H1 (cell line): ENCODE measurements at regions not wholly inside any gene's neighbourhood (a gene's known extent, or its start where the extent isn't known, plus 50 kb on each side); places are given as distances from the start of the nearest gene placed in this dataset.

Experiments used
- CTCF ChIA-PET: fragments of 300-600 bp; sonication (Branson Sonifier 250); formaldehyde crosslinking; loops from one replicate; lab custom pipeline; 2021; ENCODE audit not compliant: partially characterized antibody; lab: Charles Lee
- POLR2A ChIA-PET: fragments of 300-600 bp; sonication (Branson Sonifier 250); formaldehyde crosslinking; loops from one replicate; lab custom pipeline; 2021; ENCODE audit warnings: inconsistent platforms; ENCODE audit not compliant: partially characterized antibody; lab: Charles Lee
- DNase-seq, 2 experiments: peaks; one replicate each; pipeline versions ENCODE4 v3.0.0 to v3.0.0-alpha.2; 2010 to 2022; ENCODE audit warnings: low spot score in 2 of 2, low read depth in 1 of 2, mixed read lengths in 1 of 2
- FAIRE-seq: peaks from 2 replicates; lab custom pipeline; 2011; peaks lifted over from hg19 to GRCh38; lab: Jason Lieb, UNC
- H2AFZ ChIP-seq: 2 replicates; pipeline ENCODE4 v1.8.1; 2012; ENCODE audit warnings: low read length, inconsistent platforms
- H2AK5ac ChIP-seq: 2 replicates; pipeline ENCODE4 v1.6.1; 2013; ENCODE audit warnings: low read depth, low read length
- H2BK120ac ChIP-seq: replicated peaks from 2 replicates; pipeline ENCODE3; 2013; ENCODE audit warnings: low read depth, low read length, inconsistent platforms
- H2BK12ac ChIP-seq: 2 replicates; pipeline ENCODE4 v1.6.1; 2013; ENCODE audit warnings: low read depth, low read length
- H2BK15ac ChIP-seq: 2 replicates; pipeline ENCODE4 v1.6.1; 2013; ENCODE audit warnings: low read length
- H2BK20ac ChIP-seq: 2 replicates; pipeline ENCODE4 v1.6.1; 2013; ENCODE audit warnings: low read length
- H2BK5ac ChIP-seq: 2 replicates; pipeline ENCODE4 v1.6.1; 2013; ENCODE audit warnings: low read depth, low read length
- H3K14ac ChIP-seq: 2 replicates; pipeline ENCODE4 v1.6.1; 2013; ENCODE audit warnings: inconsistent platforms; ENCODE audit not compliant: insufficient read length
- H3K18ac ChIP-seq: 2 replicates; pipeline ENCODE4 v1.6.1; 2013; ENCODE audit warnings: low read length; ENCODE audit errors: extremely low read depth
- H3K23ac ChIP-seq: 2 replicates; pipeline ENCODE4 v1.6.1; 2013; ENCODE audit warnings: inconsistent platforms; ENCODE audit not compliant: insufficient read length
- H3K23me2 ChIP-seq: 2 replicates; pipeline ENCODE4 v1.6.1; 2013; ENCODE audit warnings: low read depth, low read length
- H3K27ac ChIP-seq: 2 replicates; pipeline ENCODE4 v1.6.1; 2011; ENCODE audit warnings: low read depth, low read length, inconsistent platforms
- H3K27me3 ChIP-seq, 4 experiments: replicated peaks in 1 of 4; 1 replicate in 1 of 4; 2 replicates in 3 of 4; pipeline versions ENCODE4 v1.6.1 to v1.8.1; 2011 to 2013; ENCODE audit warnings: low read length in 3 of 4, mild to moderate bottlenecking in 3 of 4, inconsistent platforms in 2 of 4, mixed read lengths in 2 of 4, moderate library complexity in 1 of 4; ENCODE audit not compliant: control insufficient read depth in 3 of 4, insufficient read depth in 3 of 4; ENCODE audit errors: extremely low read depth in 1 of 4
- H3K36me3 ChIP-seq, 4 experiments: 2 replicates each; pipeline versions ENCODE4 v1.6.1 to v1.8.1; 2011 to 2013; ENCODE audit warnings: mild to moderate bottlenecking in 4 of 4, low read length in 3 of 4, moderate library complexity in 2 of 4, control low read depth in 1 of 4, inconsistent platforms in 1 of 4; ENCODE audit not compliant: insufficient read depth in 4 of 4, control insufficient read depth in 2 of 4
- H3K4ac ChIP-seq: replicated peaks from 2 replicates; pipeline ENCODE3; 2013; ENCODE audit warnings: low read length, low read depth, mixed read lengths, inconsistent platforms; ENCODE audit not compliant: insufficient read length
- H3K4me1 ChIP-seq, 4 experiments: replicated peaks in 1 of 4; 1 replicate in 1 of 4; 2 replicates in 3 of 4; pipeline versions ENCODE4 v1.6.1 to v1.8.1; 2011 to 2013; ENCODE audit warnings: low read length in 3 of 4, inconsistent platforms in 2 of 4, mixed read lengths in 1 of 4; ENCODE audit not compliant: insufficient read depth in 4 of 4, control insufficient read depth in 3 of 4
- H3K4me2 ChIP-seq, 2 experiments: 2 replicates each; pipeline versions ENCODE4 v1.6.1 to v1.8.1; 2011 to 2013; ENCODE audit warnings: low read depth in 2 of 2, low read length in 2 of 2, control low read depth in 1 of 2, inconsistent platforms in 1 of 2, mild to moderate bottlenecking in 1 of 2; ENCODE audit not compliant: insufficient read depth in 1 of 2
- H3K4me3 ChIP-seq, 4 experiments: fragments of 200-600, 300-600 bp in 1 of 4; sonication (generic), shearing (Covaris generic), sonication (Bioruptor Twin) in 1 of 4; 2 replicates each; pipeline versions ENCODE4 v1.5.1 to v1.8.1; 2011 to 2016; ENCODE audit warnings: low read length in 4 of 4, low read depth in 3 of 4, control low read depth in 2 of 4, inconsistent platforms in 2 of 4, mild to moderate bottlenecking in 2 of 4, mixed read lengths in 1 of 4, moderate library complexity in 1 of 4; ENCODE audit not compliant: insufficient read depth in 2 of 4; ENCODE audit errors: extremely low read depth in 1 of 4
- H3K56ac ChIP-seq: replicated peaks from 2 replicates; pipeline ENCODE3; 2013; ENCODE audit warnings: low read depth, mild to moderate bottlenecking, mixed read lengths, low read length, inconsistent platforms; ENCODE audit not compliant: insufficient read length
- H3K79me1 ChIP-seq: 2 replicates; pipeline ENCODE4 v1.6.1; 2013; ENCODE audit warnings: low read depth, low read length, control low read depth
- H3K79me2 ChIP-seq, 2 experiments: 2 replicates each; pipeline versions ENCODE4 v1.6.1 to v1.8.1; 2012 to 2013; ENCODE audit warnings: low read length in 2 of 2, mild to moderate bottlenecking in 2 of 2, inconsistent platforms in 1 of 2; ENCODE audit not compliant: insufficient read depth in 2 of 2, control insufficient read depth in 1 of 2
- H3K9ac ChIP-seq, 4 experiments: replicated peaks in 1 of 4; 1 replicate in 1 of 4; 2 replicates in 3 of 4; pipeline versions ENCODE4 v1.6.1 to v1.8.1; 2011 to 2013; ENCODE audit warnings: low read depth in 3 of 4, low read length in 3 of 4, control low read depth in 2 of 4, mild to moderate bottlenecking in 2 of 4, moderate library complexity in 2 of 4, inconsistent platforms in 1 of 4; ENCODE audit errors: extremely low read depth in 1 of 4
- H3K9me3 ChIP-seq, 2 experiments: 2 replicates each; pipeline versions ENCODE4 v1.6.1 to v1.8.1; 2012 to 2013; ENCODE audit warnings: mild to moderate bottlenecking in 2 of 2, moderate library complexity in 2 of 2, control low read depth in 1 of 2, inconsistent platforms in 1 of 2, low read depth in 1 of 2, low read length in 1 of 2, mixed read lengths in 1 of 2; ENCODE audit not compliant: insufficient read depth in 2 of 2
- H4K20me1 ChIP-seq, 2 experiments: replicated peaks in 1 of 2; 2 replicates each; pipeline versions ENCODE3 to v1.8.1; 2011 to 2013; ENCODE audit warnings: inconsistent platforms in 2 of 2, low read length in 2 of 2, mild to moderate bottlenecking in 1 of 2; ENCODE audit not compliant: insufficient read depth in 2 of 2, control insufficient read depth in 1 of 2
- H4K5ac ChIP-seq: 2 replicates; pipeline ENCODE4 v1.6.1; 2013; ENCODE audit warnings: low read length, low read depth, mixed read lengths, inconsistent platforms; ENCODE audit not compliant: insufficient read length
- H4K8ac ChIP-seq: 2 replicates; pipeline ENCODE4 v1.8.0; 2013; ENCODE audit warnings: mild to moderate bottlenecking, moderate library complexity, low read length, inconsistent platforms; ENCODE audit not compliant: insufficient read depth; ENCODE audit errors: extremely low read depth
- H4K91ac ChIP-seq: replicated peaks from 2 replicates; pipeline ENCODE3; 2013; ENCODE audit warnings: low read length, mixed read lengths, inconsistent platforms; ENCODE audit not compliant: insufficient read length
- POLR2A ChIP-seq, 2 experiments: IDR thresholded peaks; 1 replicate in 1 of 2; 2 replicates in 1 of 2; pipeline ENCODE4 v1.6.1; 2011; ENCODE audit warnings: low read depth in 2 of 2, low read length in 2 of 2, mild to moderate bottlenecking in 2 of 2; ENCODE audit errors: control extremely low read depth in 1 of 2
- WGBS, 2 experiments: shearing (Covaris generic) in 1 of 2; methylation state at CpG; one replicate each; pipeline versions ENCODE4 v1.1.6 to v1.1.7; 2013 to 2015; ENCODE audit warnings: low lambda C conversion rate in 2 of 2, mixed read lengths in 2 of 2, inconsistent platforms in 1 of 2, low coverage in 1 of 2, missing lambda C conversion rate in 1 of 2; ENCODE audit not compliant: insufficient replicate concordance in 2 of 2, insufficient coverage in 1 of 2, insufficient read length in 1 of 2; ENCODE audit errors: extremely low coverage in 1 of 2, missing lambda C conversion rate in 1 of 2; 5-methylcytosine and 5-hydroxymethylcytosine counted together

DNA sequence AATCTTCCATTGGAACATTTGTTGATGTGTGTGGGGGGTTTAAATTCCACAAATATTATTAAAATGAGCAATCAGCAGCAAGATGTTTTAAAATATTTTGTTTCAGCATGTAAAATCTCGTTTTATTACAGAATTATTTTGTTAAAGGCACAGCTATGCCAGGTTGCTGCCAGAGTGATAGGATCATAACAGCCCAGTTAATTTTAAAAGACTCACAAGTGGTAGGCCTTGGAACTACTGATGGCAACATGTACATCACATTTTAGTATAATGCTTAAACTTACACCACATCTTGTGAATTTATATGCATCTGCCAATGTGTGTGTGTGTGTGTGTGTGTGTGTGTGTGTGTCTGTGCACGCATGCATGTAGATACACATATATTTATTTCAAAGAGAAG, 97.8 kb upstream of the SPRY1 start:
- H2BK12ac ChIP-seq, result no peak overlapping the region
- H4K91ac ChIP-seq, result no peak overlapping the region
- CTCF ChIA-PET, result interaction anchor here (0.6 kb wide), 2 partner anchors 42 to 1695 kb away, joined by 3 to 4 read pairs; no protein-coding TSS in a partner anchor
- H3K18ac ChIP-seq, result no peak overlapping the region
- H4K5ac ChIP-seq, result no peak overlapping the region
- peaks cover 0 to 8% (median 6%) of the 10 kb centered on the region in 4 experiments; a peak in 4 of 7 replicates for H3K4me1 ChIP-seq
- H3K4me2 ChIP-seq, result no peak overlapping the region
- no peak overlapping the region for H3K4ac ChIP-seq
- 74% methylated on average over 2 of the region's 2 CpGs; no CpG with 5 or more reads in 1 of the 2 experiments for WGBS, 2 experiments
- no peaks in the 10 kb centered on the region for H4K20me1 ChIP-seq
- H2BK15ac ChIP-seq, result no peak overlapping the region
- no peak overlapping the region for H2AK5ac ChIP-seq
- H3K79me1 ChIP-seq, result no peaks in the 10 kb centered on the region
- no peak overlapping the region for H2BK20ac ChIP-seq
- no peak overlapping the region for H2BK120ac ChIP-seq
- no peak overlapping the region for H2AFZ ChIP-seq
- H4K8ac ChIP-seq, result no peak overlapping the region
- no peaks in the 10 kb centered on the region for H3K23me2 ChIP-seq
- no peak overlapping the region for H3K56ac ChIP-seq
- FAIRE-seq, result no peak
- no peak overlapping the region for H3K4me3 ChIP-seq
- no peak for DNase-seq
- no peak overlapping the region for H3K9ac ChIP-seq
- POLR2A ChIA-PET, result no interaction called here
- no peaks in the 10 kb centered on the region for H3K79me2 ChIP-seq
- H3K14ac ChIP-seq, result no peak overlapping the region
- no peak overlapping the region for H2BK5ac ChIP-seq
- no peaks in the 10 kb centered on the region for H3K36me3 ChIP-seq
- H3K27ac ChIP-seq, result no peak overlapping the region
- H3K23ac ChIP-seq, result no peak overlapping the region
- no peaks in the 10 kb centered on the region for H3K9me3 ChIP-seq
- no peaks in the 10 kb centered on the region for H3K27me3 ChIP-seq
- TF ChIP-seq POLR2A (IDR thresholded peaks at IDR 0.05; ENCODE audit: control extremely low read depth in 1 of 2, low read depth in 2 of 2, low read length in 2 of 2), result no peak
